ENCODE measurements at regions not wholly inside any gene's neighbourhood (a gene's known extent, or its start where the extent isn't known, plus 50 kb on each side); places are given as distances from the start of the nearest gene placed in this dataset.

GRCh38 chr1:194223596-194223995, 1037.2 kb upstream of the B3GALT2 start:
- TF ChIP-seq EP300 (IDR thresholded peaks at IDR 0.05; ENCODE audit: low read length) = no peak
- no peak for TF ChIP-seq NR1H2 (CRISPR knock-in tag; IDR thresholded peaks at IDR 0.05)
- no peak for TF ChIP-seq NR2C1 (IDR thresholded peaks at IDR 0.05)
- no peak for TF ChIP-seq NR2C1 (tag; IDR thresholded peaks at IDR 0.05)
- no peak for TF ChIP-seq ZNF3 (CRISPR knock-in tag; IDR thresholded peaks at IDR 0.05)
- TF ChIP-seq NBN (IDR thresholded peaks at IDR 0.05; ENCODE audit: low read depth) = no peak
- no peak for TF ChIP-seq RAD21 (CRISPR knock-in tag; conservative IDR thresholded peaks at IDR 0.05 in 1 of 2, IDR thresholded peaks at IDR 0.05 in 1 of 2)

Measured in K562 (cell line).